Smooth muscle cell (in vitro differentiated cells): ENCODE measurements at regions not wholly inside any gene's neighbourhood (a gene's known extent, or its start where the extent isn't known, plus 50 kb on each side); places are given as distances from the start of the nearest gene placed in this dataset.

Experiments used
- DNase-seq: peaks from one replicate; lab custom pipeline; 2025; ENCODE audit not compliant: unreplicated experiment; lab: John Stamatoyannopoulos, UW
- H2AFZ ChIP-seq: fragments of 200-600 bp; sonication (generic); 2 replicates; pipeline ENCODE4 v1.6.0; 2016; ENCODE audit warnings: antibody characterized with exemption, low read depth, mild to moderate bottlenecking
- H3F3A ChIP-seq: fragments of 200-600 bp; sonication (generic); 2 replicates; pipeline ENCODE4 v1.6.0; 2017; ENCODE audit warnings: antibody characterized with exemption, low read depth
- H3K27ac ChIP-seq: fragments of 200-600 bp; sonication (generic); 2 replicates; pipeline ENCODE4 v1.5.1; 2016; ENCODE audit warnings: low read depth, mild to moderate bottlenecking
- H3K27me3 ChIP-seq: fragments of 200-600 bp; sonication (generic); 2 replicates; pipeline ENCODE4 v1.6.1; 2016; ENCODE audit warnings: low read depth, mild to moderate bottlenecking
- H3K36me3 ChIP-seq: fragments of 200-600 bp; sonication (generic); 2 replicates; pipeline ENCODE4 v1.5.1; 2016; ENCODE audit warnings: low read depth
- H3K4me1 ChIP-seq: fragments of 200-600 bp; sonication (generic); 2 replicates; pipeline ENCODE4 v1.5.1; 2016; ENCODE audit warnings: low read depth
- H3K4me2 ChIP-seq: fragments of 200-600 bp; sonication (generic); 2 replicates; pipeline ENCODE4 v1.6.0; 2016; ENCODE audit warnings: mild to moderate bottlenecking
- H3K4me3 ChIP-seq: fragments of 200-600 bp; sonication (generic); 2 replicates; pipeline ENCODE4 v1.5.1; 2016; ENCODE audit warnings: mild to moderate bottlenecking
- H3K79me2 ChIP-seq: fragments of 200-600 bp; sonication (generic); 2 replicates; pipeline ENCODE4 v1.6.0; 2016; ENCODE audit warnings: low read depth, mild to moderate bottlenecking
- H3K9ac ChIP-seq: fragments of 200-600 bp; sonication (generic); 2 replicates; pipeline ENCODE4 v1.6.0; 2016; ENCODE audit warnings: low read depth
- H3K9me3 ChIP-seq: fragments of 200-600 bp; sonication (generic); replicated peaks from 2 replicates; pipeline ENCODE4 v1.5.1; 2016; ENCODE audit warnings: low read depth
- H4K20me1 ChIP-seq: fragments of 200-600 bp; sonication (generic); 2 replicates; pipeline ENCODE4 v1.6.0; 2016; ENCODE audit warnings: low read depth
- WGBS: methylation state at CpG from one replicate; pipeline ENCODE4 v1.1.7; 2016; ENCODE audit warnings: low lambda C conversion rate; 5-methylcytosine and 5-hydroxymethylcytosine counted together
- TF ChIP-seq, protein P1 (sequence below): fragments of 200-600 bp; sonication (generic); IDR thresholded peaks from 2 replicates; pipeline ENCODE4 v1.5.1; 2017; ENCODE audit warnings: borderline replicate concordance, mild to moderate bottlenecking, antibody characterized with exemption; ENCODE audit not compliant: insufficient read depth, poor library complexity, severe bottlenecking

DNA sequence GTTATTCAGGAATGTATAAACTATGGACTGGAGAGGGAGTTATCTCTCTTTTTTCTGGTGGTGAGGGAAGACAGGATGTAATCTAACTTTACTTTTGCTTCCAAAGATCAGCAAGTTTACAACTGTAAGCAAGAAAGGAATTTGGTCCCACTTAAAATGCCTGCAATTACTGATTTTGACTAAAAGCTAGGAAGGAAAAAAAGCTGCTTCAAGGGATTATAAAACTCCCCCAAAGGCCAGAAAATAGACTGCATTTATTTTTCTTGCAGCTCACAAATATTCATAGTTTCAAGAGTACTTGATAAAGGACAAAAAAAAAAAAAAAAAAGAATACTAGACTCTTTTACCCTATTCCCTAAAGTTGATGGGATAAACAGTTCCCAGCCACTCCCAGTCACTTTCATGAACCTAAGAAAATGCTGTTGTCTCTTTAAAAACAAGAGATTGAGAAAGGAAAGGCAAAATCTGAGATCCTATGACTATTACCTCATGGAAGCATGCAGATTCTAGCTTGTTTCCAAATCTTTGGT, 128.7 kb upstream of the BMP4 start:
- no peak for DNase-seq
- TF ChIP-seq, protein P1, sequence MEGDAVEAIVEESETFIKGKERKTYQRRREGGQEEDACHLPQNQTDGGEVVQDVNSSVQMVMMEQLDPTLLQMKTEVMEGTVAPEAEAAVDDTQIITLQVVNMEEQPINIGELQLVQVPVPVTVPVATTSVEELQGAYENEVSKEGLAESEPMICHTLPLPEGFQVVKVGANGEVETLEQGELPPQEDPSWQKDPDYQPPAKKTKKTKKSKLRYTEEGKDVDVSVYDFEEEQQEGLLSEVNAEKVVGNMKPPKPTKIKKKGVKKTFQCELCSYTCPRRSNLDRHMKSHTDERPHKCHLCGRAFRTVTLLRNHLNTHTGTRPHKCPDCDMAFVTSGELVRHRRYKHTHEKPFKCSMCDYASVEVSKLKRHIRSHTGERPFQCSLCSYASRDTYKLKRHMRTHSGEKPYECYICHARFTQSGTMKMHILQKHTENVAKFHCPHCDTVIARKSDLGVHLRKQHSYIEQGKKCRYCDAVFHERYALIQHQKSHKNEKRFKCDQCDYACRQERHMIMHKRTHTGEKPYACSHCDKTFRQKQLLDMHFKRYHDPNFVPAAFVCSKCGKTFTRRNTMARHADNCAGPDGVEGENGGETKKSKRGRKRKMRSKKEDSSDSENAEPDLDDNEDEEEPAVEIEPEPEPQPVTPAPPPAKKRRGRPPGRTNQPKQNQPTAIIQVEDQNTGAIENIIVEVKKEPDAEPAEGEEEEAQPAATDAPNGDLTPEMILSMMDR: no peak
- H2AFZ ChIP-seq: peak overlapping the region; percentile 21
- H3K27me3 ChIP-seq: no peaks in the 10 kb centered on the region
- H3K9me3 ChIP-seq: no peaks in the 10 kb centered on the region
- H3F3A ChIP-seq: no peaks in the 10 kb centered on the region
- no peaks in the 10 kb centered on the region for H3K4me1 ChIP-seq
- no peak overlapping the region for H3K4me3 ChIP-seq
- no peaks in the 10 kb centered on the region for H3K36me3 ChIP-seq
- H3K9ac ChIP-seq: no peak overlapping the region
- H3K4me2 ChIP-seq: peak overlapping the region; percentile 62
- no peaks in the 10 kb centered on the region for H3K79me2 ChIP-seq
- H4K20me1 ChIP-seq: no peaks in the 10 kb centered on the region
- peak overlapping the region; percentile 15 for H3K27ac ChIP-seq

GRCh38 chr14:54085841-54086240, 129.2 kb upstream of the BMP4 start:
- Histone ChIP-seq H3K27ac (peak overlapping the region; percentile 15), H3K4me2 (peak overlapping the region; percentile 62), H3K79me2 (no peaks in the 10 kb centered on the region), H2AFZ (peak overlapping the region; percentile 21), H3K4me1 (no peaks in the 10 kb centered on the region), H3K36me3 (no peaks in the 10 kb centered on the region), H3K27me3 (no peaks in the 10 kb centered on the region), H3F3A (no peaks in the 10 kb centered on the region), H3K9me3 (no peaks in the 10 kb centered on the region), H3K9ac (no peak overlapping the region), H3K4me3 (no peak overlapping the region), H4K20me1 (no peaks in the 10 kb centered on the region)
- DNase-seq: no peak
- WGBS: 59% methylated on average over 4 of the region's 4 CpGs
- TF ChIP-seq, protein P1: no peak

DNA sequence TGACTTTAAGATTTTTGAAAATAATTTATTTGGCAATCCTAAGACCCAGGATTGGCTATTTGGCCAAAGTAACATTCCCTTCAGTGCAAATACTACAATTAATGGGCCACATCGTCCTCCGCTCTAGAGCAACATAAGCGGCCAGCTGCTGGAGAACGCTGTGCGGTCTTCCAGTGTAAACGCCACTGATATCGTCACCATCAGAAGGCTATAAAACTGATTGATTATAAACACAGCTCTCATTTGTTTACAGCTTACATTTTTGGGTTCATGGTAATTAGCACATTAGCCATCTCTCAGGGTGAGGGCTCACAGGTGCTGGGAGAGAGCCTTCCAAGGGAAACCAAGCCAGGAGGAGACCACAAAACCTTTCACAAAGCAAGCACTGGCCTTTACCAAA, 130.1 kb upstream of the BMP4 start:
- Histone ChIP-seq H3K4me1 (no peaks in the 10 kb centered on the region), H3K27ac (no peak overlapping the region), H3F3A (no peaks in the 10 kb centered on the region), H4K20me1 (no peaks in the 10 kb centered on the region), H3K9ac (no peak overlapping the region), H3K4me2 (no peak overlapping the region), H3K79me2 (no peaks in the 10 kb centered on the region), H3K27me3 (no peaks in the 10 kb centered on the region), H3K36me3 (no peaks in the 10 kb centered on the region), H3K9me3 (no peaks in the 10 kb centered on the region), H2AFZ (no peak overlapping the region), H3K4me3 (no peak overlapping the region)
- TF ChIP-seq, protein P1: no peak
- 49% methylated on average over 7 of the region's 7 CpGs for WGBS
- no peak for DNase-seq

- Histone ChIP-seq H2AFZ (peak overlapping the region; percentile 1), H3K4me1 (no peaks in the 10 kb centered on the region)
These were observed 130.8 kb upstream of the BMP4 start for GRCh38 chr14:54087376-54087775.

More at GRCh38 chr14:54087376-54087775, 130.8 kb upstream of the BMP4 start:
- no peak overlapping the region for H3K4me3 ChIP-seq
- no peaks in the 10 kb centered on the region for H3K27me3 ChIP-seq
- 24% methylated on average over 4 of the region's 4 CpGs for WGBS
- no peak overlapping the region for H3K4me2 ChIP-seq
- no peaks in the 10 kb centered on the region for H3K9me3 ChIP-seq
- no peaks in the 10 kb centered on the region for H3K36me3 ChIP-seq
- no peaks in the 10 kb centered on the region for H3F3A ChIP-seq
- TF ChIP-seq, protein P1: no peak
- H3K27ac ChIP-seq: no peak overlapping the region
- no peaks in the 10 kb centered on the region for H3K79me2 ChIP-seq
- no peak overlapping the region for H3K9ac ChIP-seq
- H4K20me1 ChIP-seq: no peaks in the 10 kb centered on the region
- no peak for DNase-seq
